ENCODE measurements at regions not wholly inside any gene's neighbourhood (a gene's known extent, or its start where the extent isn't known, plus 50 kb on each side); places are given as distances from the start of the nearest gene placed in this dataset.

GRCh38 chr6:74366634-74367033 lies 670.6 kb downstream of the CD109 start:
- TF ChIP-seq CTCF (IDR thresholded peaks at IDR 0.05; ENCODE audit: low read depth, low read length, poor library complexity, severe bottlenecking) = no peak
- TF ChIP-seq EZH2phosphoT487 (IDR thresholded peaks at IDR 0.05; ENCODE audit: borderline replicate concordance, low read length) = no peak
